Gastroesophageal sphincter (tissue), 2 donors: ENCODE measurements at regions not wholly inside any gene's neighbourhood (a gene's known extent, or its start where the extent isn't known, plus 50 kb on each side); places are given as distances from the start of the nearest gene placed in this dataset.

Source experiments
- EP300 ChIP-seq: sonication (generic); formaldehyde crosslinking; IDR thresholded peaks from one replicate; pipeline ENCODE4 v1.6.1; 2017; ENCODE audit warnings: antibody characterized with exemption, mild to moderate bottlenecking
- POLR2A ChIP-seq, 2 donors: fragments of 450-650 bp; IDR thresholded peaks; one replicate each; pipeline ENCODE4 v1.6.1; 2017; ENCODE audit warnings: antibody characterized with exemption in 2 of 2, mild to moderate bottlenecking in 2 of 2, moderate library complexity in 1 of 2

DNA sequence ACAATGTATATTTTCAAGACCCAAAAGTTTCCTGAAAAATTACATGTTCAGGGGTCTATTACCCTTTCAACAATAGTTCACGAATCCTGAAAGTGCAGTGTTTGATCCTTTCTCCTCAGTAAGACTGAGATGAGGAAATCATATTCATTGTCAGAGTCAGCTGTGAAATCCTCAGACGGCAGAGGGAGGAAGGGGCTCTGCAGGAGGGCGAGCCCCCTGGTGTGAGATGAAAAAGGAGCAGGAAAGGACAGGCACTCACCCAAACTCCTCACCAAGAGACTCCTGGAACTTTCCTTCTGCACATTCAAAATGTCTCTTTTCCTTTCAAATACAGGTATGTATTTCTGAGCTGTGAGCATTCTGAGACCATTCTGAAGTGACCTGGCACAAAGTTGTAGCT, 150.3 kb upstream of the HABP2 start:
- TF ChIP-seq EP300 (no peak), POLR2A (IDR thresholded peaks at IDR 0.05) (no peak)
